ENCODE measurements at regions not wholly inside any gene's neighbourhood (a gene's known extent, or its start where the extent isn't known, plus 50 kb on each side); places are given as distances from the start of the nearest gene placed in this dataset.

DNA sequence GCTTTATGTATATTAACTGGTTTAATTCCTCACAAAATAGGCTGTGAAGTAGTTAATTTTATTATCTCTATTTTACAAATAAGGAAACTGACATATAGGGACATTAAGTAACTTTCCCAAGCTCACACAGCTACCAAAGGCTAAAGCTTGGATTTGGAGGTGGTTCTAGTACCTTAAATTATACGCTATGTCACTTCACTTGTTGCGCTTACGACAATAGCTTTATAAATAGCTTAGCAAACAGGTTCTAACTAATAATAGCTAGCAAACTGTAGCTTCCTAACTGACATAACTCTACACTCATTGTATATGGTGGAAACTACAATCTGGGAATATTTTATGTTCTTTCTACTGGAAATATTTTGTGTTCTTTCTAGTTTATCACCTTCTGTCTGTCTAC is 666.4 kb upstream of the CPEB2 start:
- TF ChIP-seq CTCF (optimal IDR thresholded peaks at IDR 0.05 in 1 of 3, IDR thresholded peaks at IDR 0.05 in 1 of 3, conservative IDR thresholded peaks at IDR 0.05 in 1 of 3; ENCODE audit: extremely low read depth in 1 of 3, insufficient read depth in 2 of 3, low read length in 3 of 3) = no peak
- no peak for TF ChIP-seq EZH2 (IDR thresholded peaks at IDR 0.05; ENCODE audit: low read length)
